ENCODE measurements at regions not wholly inside any gene's neighbourhood (a gene's known extent, or its start where the extent isn't known, plus 50 kb on each side); places are given as distances from the start of the nearest gene placed in this dataset.

DNA sequence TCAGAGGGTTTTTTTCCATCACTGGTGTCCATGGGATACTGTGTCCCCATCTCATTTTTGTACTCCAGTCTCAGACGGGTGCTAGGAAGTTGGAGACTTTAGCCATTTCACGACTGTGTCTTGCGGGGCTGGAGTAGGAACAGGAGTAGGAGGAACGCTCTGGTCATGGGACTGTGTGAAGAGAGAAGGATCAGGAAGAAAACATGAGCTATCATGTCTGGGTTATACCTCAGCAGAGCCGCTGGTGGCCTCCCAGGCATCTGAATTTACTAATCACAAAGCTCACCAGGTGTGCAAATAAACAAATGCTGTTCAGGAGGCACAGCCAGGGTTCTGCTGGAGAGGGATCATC lies 225.4 kb downstream of the SEC14L1 start:
- DNase-seq = no peak

DNA sequence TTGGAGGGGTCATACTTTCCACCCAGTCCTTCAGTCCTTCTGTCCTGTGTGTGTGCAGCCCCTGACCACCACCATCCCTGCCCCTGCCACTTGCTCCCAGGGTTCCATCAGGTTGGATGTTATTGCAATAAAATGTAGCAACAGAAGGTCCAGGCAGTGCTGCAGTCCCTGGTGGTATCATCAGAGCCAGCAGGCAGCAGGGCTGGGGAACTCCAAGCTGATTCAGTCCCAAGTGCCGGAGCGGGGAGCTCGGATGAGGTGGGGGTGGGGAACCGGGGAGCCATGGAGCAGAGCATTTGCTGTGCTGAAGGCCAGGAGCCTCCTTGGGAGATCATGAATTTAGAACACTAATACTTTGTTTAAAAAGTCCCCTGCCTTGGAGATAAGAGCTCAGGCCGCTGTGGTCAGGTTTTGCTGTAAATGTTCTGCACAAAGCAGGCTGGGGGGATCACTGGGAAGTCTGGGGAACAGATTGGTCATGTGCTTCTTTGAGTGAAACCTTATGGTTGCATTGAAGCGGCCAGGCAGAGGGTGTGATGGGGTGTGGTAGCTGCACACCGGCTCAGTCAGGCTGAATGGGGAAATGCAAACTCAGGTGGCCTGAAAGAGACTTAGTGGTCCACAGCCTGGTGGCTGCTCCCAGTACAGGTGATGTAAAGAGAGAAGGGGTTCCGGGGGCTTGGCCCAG lies 225.9 kb downstream of the SEC14L1 start:
- DNase-seq = no peak

DNA sequence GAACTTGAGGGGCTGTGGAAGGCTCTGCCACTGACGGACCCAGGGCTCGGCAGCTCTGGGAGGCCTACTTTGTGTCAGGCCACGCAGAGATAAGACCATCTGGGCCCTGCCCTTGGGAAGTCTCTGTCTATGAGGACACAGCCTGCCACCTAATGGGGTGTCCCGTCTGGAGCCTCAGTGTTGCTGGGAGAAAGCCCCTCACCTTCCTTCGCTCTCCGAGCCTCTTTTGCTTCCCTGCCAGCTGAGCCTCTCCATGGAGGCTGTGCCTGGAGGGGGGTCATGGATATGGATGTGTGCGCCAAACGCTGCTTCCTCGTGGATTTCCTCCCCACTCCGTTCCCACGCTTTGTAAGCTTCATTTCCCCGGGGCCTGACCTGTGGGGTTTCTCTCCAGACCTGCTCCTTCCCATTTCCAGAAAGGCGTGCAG lies 228.8 kb downstream of the SEC14L1 start:
- DNase-seq = no peak

DNA sequence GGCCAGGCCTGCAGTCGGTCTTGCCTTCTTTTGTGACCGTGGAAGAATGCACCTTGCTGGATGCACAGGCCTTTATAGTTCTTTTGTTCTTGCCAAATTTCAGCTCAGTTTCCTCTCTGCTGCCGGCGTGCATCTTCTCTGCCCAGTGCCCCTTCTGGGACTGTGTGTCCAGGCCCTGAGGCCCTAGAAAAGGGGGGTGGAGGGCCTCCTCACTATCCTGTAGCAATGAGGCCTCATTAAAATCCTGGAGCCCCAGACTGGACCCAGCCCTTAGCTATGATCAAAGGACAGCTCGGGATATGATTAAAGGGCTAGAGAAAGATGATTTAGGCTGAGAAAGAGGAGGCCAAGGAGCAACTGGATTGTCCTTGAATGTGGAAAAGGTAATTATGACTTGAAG lies 229.8 kb downstream of the SEC14L1 start:
- no peak for DNase-seq

DNA sequence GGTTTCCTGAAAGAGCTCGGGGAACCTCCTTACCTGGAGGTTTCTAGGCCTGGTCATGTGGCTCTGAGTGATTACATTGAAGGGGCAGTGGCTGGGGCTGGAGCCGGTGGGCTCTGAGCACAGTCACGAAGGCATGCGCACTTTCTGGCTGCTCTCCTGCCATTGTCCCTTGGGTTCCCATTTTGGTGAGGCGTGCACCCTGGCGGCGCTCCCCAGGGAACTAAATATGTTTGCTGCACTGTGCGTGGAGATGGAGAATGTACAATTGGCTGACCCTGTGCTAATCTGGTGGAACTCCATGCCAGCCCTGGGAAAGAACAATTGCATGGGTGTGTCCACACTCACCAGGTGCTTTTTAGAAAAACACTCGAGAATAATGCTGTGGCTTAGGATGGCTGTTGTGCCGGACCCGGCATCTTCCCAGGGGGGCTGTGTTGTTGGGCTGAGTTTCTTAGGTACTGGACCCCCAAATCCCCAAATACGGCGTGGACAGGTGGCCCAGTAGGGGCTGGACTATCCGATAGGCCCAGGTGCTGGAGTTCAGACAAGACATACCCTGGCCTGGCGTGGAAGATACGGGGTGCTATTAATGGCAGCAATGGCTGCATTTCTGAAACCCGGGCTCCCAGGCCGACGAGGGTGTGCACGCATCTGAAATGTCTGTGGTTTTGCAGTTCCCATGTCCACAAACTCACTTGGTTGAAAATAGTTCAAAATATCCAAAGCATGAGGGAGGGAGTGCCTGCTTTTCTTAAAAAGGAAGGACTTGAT lies 230.5 kb downstream of the SEC14L1 start:
- no peak for DNase-seq

DNA sequence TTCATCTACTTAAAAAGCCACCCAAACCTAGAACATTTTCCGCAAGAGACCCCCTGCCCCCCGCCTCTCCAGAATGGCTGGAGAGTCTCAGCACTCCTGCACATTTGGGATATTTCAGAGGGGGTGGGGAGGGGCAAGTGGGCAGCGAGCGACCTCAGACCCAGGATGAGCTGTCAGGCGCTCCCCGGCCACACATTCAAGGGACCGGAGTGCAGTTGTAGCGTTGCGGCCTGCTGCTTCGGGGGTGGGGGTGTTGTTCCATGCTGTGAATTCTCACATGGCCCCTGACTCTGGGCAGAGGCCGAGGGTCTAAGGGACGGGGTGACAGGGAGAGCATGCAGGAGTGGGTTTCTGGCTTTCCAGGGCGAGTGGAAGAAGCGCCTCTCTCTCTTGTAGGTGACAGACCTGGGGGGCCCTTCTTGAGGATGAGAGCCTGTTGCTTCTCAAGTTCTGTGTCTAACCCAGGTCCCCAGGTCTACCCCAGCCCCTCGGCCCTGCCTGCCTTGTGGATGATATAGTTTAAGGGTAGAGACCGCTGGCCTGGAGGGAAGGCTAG lies 231.2 kb downstream of the SEC14L1 start:
- no peak for DNase-seq

DNA sequence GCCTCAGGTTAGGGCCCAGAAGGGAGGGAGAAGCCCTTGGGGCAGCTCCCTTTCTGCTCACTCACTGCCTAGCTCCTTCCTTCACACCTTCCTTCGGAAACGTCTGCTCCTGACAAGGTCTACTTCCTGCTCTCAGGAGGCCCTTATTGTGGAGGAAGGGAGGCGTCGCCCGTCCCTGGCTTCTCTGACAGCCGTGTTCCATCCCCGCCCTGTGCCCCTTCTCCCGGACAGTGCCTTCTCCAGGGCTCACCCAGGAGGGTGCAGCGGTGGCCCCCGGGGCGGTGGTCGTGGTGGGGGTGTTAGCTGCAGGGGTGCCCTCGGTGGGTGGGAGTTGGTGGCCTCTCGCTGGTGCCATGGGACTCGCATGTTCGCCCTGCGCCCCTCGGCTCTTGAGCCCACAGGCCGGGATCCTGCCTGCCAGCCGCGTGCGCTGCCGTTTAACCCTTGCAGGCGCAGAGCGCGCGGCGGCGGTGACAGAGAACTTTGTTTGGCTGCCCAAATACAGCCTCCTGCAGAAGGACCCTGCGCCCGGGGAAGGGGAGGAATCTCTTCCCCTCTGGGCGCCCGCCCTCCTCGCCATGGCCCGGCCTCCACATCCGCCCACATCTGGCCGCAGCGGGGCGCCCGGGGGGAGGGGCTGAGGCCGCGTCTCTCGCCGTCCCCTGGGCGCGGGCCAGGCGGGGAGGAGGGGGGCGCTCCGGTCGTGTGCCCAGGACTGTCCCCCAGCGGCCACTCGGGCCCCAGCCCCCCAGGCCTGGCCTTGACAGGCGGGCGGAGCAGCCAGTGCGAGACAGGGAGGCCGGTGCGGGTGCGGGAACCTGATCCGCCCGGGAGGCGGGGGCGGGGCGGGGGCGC lies 231.9 kb downstream of the SEC14L1 start:
- peak; percentile 81 for DNase-seq

DNA sequence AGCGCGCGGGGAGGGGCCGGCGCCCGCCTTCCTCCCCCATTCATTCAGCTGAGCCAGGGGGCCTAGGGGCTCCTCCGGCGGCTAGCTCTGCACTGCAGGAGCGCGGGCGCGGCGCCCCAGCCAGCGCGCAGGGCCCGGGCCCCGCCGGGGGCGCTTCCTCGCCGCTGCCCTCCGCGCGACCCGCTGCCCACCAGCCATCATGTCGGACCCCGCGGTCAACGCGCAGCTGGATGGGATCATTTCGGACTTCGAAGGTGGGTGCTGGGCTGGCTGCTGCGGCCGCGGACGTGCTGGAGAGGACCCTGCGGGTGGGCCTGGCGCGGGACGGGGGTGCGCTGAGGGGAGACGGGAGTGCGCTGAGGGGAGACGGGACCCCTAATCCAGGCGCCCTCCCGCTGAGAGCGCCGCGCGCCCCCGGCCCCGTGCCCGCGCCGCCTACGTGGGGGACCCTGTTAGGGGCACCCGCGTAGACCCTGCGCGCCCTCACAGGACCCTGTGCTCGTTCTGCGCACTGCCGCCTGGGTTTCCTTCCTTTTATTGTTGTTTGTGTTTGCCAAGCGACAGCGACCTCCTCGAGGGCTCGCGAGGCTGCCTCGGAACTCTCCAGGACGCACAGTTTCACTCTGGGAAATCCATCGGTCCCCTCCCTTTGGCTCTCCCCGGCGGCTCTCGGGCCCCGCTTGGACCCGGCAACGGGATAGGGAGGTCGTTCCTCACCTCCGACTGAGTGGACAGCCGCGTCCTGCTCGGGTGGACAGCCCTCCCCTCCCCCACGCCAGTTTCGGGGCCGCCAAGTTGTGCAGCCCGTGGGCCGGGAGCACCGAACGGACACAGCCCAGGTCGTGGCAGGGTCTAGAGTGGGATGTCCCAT lies 232.8 kb downstream of the SEC14L1 start:
- DNase-seq = peak; percentile 50

DNA sequence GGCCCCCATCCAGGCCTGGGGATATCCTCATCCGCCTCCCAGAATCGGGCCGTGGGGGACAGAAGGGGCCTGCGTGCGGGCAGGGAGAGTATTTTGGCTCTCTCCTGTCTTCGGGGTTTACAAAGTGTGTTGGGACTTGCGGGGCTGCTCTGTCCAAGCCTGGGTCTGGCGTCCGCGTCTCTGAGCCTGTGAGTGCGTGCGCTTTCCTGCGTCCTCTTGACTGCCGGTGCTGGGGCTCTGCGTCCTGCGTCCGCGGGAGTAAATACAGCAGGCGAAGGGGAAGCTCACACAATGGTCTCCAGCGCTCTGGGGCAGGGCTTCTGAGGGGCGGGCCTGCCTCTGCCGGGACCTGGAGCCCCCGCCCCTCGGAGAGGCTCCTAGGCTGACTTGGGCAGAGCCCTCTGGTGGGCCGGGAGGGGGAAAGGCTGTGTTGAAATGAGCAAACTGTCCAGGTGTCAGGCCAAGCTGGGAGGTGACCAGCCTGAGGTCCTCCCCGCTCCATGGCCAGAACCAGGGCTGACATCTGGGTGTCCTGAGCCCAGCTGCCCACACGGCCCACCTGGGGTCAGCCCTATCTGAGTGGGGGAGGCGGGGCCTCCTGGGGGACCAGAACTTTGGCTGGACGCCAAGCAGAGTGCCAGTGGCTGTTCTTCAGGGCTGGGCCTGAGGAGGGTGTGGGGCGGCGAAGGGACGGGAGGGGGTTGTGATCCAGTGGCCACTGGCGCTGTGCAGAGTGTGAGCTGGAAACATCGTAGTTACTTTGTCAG lies 233.6 kb downstream of the SEC14L1 start:
- DNase-seq = peak; percentile 84

DNA sequence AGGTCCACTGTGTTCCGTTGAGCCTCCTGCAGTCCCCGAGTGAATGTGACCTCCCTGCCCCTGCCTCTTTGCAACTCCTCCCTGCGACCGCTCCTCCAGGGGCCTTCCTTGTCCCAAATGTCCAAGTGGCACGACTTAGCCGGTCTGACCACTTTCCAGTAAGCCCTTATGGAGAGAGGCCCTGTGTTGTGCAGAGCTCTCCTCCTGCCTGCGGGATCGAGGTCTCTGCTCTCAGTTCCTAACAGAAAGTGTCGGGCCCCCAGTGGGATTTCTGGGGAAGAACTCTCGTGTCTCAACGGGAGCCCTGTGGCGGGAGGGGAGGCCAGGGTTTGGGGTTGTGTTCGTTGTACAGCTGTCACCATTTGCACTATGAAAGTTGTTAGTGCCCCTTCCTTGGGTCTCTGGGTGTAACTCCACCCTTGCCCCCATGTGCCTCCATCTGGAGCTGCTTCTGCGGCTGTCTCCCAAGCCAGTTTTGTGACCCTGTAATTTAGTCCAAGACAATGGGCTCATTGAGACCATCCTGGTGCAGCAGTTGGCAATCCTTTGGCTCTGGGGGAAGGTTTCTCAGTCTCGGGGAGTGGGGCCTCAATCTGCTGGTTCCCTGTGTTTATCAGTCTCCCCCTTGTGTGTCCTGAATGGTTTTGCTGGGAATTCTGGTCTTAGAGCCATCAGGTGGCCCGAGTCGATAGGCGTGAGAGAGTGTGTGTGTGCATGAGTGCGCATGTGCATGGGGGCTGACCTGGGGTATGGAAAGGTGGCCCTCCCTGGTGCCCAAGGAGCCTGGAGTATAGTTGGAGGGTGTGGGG lies 234.5 kb downstream of the SEC14L1 start:
- DNase-seq = peak; percentile 23

DNA sequence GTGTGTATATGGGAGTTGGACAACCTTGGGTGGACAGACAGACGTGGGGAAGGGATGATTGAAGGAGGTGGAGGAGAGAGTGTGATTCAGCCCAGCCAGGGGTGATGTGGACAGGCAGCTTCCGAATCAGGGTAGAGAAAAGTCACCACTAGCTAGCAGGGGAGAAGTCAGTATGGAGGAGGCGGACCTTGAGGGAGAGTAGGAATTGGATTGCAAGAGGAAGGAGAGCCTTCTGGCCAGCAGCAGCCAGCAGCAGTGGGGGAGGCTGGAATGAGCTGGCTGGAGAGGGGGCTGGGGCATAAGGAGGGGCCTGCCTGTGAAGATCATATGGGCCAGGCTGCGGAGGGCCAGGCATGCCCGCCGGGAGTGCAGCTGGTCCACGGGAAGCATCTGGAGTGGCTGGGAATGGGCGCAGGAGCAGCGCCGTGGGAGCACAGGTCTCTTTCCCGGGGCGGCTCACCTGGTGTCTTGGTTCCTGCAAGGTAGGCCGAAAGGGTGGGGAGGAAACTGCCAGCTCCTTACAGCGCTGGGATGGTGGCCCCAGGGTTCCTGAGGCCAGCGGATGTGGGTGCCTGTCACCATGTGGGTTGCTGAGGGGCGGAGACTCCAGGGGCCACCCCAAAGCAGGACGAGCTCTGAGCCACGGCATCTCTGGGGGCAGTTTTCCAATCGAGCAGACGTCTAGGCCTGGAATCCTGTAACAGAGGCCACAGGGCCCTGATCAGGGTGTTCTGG lies 235.3 kb downstream of the SEC14L1 start:
- peak; percentile 81 for DNase-seq

DNA sequence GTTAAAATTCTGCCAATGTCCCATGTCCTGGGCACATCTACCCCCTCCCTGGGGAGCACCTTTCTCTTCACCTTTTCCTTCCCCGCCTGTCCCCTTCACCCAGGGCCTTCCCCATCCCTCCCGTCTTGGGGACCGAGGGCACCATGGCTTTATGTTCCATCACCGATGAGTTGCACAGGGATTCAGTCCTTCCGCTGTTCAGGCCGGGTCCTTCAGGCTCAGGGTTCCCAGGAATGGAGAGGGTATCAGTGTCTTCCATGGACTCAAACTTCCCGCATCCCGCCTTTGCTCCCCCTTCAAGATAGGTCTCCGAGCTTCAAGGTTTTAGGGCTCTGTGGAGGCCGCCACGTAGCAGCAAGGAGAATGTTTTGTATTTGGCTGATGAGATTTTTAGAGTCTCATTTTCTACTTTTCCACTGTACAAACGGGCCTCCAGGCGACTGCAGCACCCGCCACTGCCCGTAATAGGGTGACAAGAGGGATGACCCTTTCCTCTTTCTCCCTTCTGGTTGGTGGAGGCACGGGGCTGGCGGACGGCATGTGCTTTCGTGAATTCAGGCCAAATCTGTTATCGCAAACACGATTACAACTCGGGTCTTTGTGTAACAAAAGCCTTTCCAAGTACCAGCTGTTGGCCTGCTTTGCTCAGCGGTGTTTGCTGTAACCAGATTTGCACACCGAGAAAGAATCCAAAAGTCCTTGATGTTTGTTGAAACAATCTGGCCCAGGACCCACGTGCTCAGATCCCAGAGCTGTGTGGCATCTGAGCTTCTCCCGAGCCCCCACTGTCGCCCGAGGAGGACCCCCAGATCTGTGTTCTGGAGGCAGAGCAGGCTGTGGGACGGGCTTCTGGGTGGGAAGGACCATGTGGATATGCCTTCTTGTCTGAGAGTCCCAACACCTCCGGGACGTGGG lies 236.3 kb downstream of the SEC14L1 start:
- DNase-seq = no peak

DNA sequence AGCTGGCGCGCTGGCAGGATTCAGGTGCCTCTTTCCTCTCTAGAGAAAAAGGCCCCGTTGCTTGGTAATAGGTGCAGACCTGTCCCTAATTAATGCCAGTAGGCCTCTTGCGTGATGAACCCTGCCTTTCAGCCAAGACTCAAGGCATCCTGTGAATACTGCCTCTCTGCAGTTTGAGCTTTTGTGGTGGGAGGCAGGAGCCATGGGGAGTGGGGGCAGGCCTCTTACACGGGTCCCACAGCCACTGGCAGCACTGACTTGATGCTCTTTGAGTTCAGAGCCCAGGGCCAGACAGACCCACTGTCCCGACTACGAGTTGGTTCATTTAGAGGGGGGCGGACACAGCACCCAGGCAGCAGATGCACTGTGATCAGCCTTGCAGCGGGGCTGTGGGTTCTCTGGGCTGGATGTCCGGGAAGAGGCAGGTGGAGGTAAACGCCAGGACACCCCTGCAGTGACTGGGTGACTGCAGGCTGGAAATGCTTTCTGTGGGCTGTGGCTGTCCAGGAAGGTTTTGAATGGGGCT lies 237.0 kb downstream of the SEC14L1 start:
- DNase-seq = no peak

DNA sequence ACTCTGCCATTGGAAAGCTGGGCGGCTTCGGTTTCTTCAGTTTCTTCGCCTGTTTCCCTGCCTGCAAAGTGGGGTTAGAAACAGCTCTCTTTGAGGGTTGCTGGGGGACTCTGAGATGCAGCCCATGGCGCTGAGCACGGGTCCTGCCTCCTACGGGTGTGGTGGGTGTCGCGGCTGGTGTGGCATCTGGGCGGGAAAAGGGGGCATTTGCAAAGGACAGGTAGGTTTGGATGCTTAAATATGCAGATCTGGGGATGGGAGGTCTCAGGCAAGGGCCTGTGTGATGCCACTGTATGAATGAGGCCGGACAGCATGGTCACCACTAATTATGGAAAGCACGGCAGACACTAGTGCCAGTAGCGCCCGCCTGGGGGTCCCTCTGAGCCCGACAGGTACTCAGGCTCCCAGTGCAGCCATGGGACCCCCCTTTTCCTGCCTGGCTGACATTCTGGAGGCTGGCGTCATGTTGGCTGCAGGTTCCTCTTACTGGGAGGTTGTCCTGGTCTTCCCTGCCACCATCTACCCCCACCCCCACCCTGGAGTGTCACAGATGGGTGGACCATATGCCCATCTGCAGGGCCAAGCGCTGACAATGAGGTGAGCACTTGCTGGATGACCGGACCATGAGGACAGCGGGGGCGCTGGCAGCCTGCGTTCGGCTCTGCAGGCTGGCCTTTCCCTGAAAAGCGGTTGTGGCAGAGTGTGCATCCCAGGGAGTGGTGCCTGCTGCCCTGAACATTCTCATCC lies 237.7 kb downstream of the SEC14L1 start:
- DNase-seq = no peak

DNA sequence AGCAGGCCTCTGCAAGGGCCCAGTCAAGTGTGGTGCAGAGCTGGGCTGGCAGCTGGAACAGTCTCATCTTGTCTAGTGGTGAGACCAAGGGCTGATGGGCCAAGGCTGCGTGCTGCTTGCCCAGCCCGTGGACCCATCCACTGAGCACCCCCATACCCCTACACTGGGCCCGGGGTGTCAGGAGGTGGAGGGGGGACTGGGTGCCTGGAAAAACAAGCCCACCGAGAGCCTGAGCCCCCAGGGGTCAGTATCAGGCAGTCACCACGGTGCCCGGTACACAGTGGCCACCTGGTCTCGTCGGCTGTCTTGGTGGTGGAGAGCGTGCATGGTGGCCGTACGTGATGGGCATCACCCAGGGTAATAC lies 238.3 kb downstream of the SEC14L1 start:
- DNase-seq = no peak

DNA sequence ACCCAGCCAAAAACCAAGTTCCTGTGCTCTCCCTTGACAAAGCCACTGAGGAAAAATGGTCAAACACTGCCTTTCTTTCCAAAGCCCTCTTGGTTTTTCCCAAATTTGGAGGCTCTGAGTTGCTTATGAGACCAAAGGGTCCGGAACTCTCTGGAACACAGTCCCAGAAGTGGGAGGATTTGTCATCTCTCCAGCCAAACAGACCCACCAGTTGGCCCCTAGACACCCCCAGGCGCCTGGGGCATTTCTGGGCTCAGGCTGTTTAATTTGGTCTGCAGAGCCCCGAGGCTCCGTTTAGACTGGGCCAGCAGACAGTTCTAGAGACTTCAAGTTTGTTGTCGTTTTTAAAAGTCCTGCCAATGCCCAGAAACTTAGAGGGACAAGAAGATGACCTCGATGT lies 239.1 kb downstream of the SEC14L1 start:
- DNase-seq = no peak

DNA sequence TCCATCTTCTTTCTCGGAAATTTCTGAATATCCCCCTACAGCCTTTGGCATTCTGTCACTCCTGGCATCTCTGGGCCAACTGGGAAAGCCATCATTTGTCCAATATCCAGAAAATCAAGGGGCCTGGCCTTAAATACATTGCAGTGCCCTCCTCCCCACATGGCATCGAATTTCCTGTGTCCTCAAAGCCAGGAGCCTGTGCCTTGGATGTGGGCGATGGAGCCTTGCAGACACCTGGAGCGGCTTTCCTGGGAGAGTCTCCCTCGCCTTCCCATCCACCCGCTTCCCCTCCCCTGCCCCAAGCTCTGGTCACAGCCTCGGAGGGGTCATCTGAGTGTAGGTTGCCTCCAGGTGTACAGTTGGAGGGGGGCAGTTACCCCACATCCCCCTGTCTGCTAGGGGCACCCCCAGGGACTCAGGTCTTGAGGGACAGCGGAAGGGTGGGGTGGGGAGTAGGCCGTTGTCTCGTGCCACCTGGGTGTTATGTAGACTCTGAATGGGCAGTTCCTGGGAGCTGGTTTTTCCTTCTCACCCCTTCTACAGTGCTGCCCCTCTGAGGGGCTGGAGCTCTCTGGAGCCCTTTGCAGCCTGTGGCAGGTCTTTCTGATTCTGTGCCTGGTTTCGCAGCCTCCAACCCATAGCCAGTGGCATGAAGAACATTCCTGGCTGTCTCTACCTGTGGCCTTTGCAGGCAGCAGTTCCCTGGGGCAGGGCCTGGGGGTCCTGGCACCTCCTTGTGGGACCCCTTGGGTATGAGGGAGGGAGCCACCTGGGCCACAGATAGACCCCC lies 239.8 kb downstream of the SEC14L1 start:
- no peak for DNase-seq

All from activated CD4-positive, alpha-beta T cell treated with anti-CD3 and anti-CD28 coated beads, Interleukin-2, Interleukin-6, amounts not matched to agents 100 ng/mL and 50 ng/mL, durations not matched to agents 16 hours and 8 hours (primary cell).